ENCODE measurements at regions not wholly inside any gene's neighbourhood (a gene's known extent, or its start where the extent isn't known, plus 50 kb on each side); places are given as distances from the start of the nearest gene placed in this dataset.
"Not testable (repeated sequence)": the region's sequence is repeated elsewhere in the genome, so short reads cannot be mapped to it uniquely, and the experiment has no call there.

- DNase-seq: not testable (repeated sequence)
Measured at GRCh38 chr1:2851918-2852317, 50.4 kb upstream of the TTC34 start.

GRCh38 chr1:2853711-2854110, 52.2 kb upstream of the TTC34 start:
- DNase-seq: no peak

GRCh38 chr1:2854151-2854550, 52.7 kb upstream of the TTC34 start:
- DNase-seq: no peak

- no peak for DNase-seq
Measured at GRCh38 chr1:2854611-2855010, 53.1 kb upstream of the TTC34 start.

- DNase-seq: no peak
Measured at GRCh38 chr1:2855206-2856065, 53.9 kb upstream of the TTC34 start.

GRCh38 chr1:2856066-2856390, 54.5 kb upstream of the TTC34 start:
- DNase-seq: no peak

- no peak for DNase-seq
Measured at GRCh38 chr1:2856676-2857375, 55.3 kb upstream of the TTC34 start.

GRCh38 chr1:2857521-2857920, 56.0 kb upstream of the TTC34 start:
- DNase-seq: no peak

- DNase-seq: no peak
Measured at GRCh38 chr1:2858676-2859075, 57.2 kb upstream of the TTC34 start.

- no peak for DNase-seq
Measured at GRCh38 chr1:2859219-2859880, 57.9 kb upstream of the TTC34 start.

- DNase-seq: no peak
Measured at GRCh38 chr1:2859881-2860430, 58.5 kb upstream of the TTC34 start.

GRCh38 chr1:2860476-2861142, 59.1 kb upstream of the TTC34 start:
- DNase-seq: no peak

- DNase-seq: no peak
Measured at GRCh38 chr1:2861143-2861987, 59.9 kb upstream of the TTC34 start.

- no peak for DNase-seq
Measured at GRCh38 chr1:2861988-2862813, 60.7 kb upstream of the TTC34 start.

GRCh38 chr1:2862814-2863647, 61.5 kb upstream of the TTC34 start:
- DNase-seq: no peak

GRCh38 chr1:2863648-2863963, 62.1 kb upstream of the TTC34 start:
- DNase-seq: no peak

GRCh38 chr1:2864203-2864905, 62.9 kb upstream of the TTC34 start:
- DNase-seq: no peak

GRCh38 chr1:2865000-2865399, 63.5 kb upstream of the TTC34 start:
- no peak for DNase-seq

GRCh38 chr1:2865571-2866421, 64.3 kb upstream of the TTC34 start:
- DNase-seq: no peak
